Neural cell (in vitro differentiated cells): ENCODE measurements at regions not wholly inside any gene's neighbourhood (a gene's known extent, or its start where the extent isn't known, plus 50 kb on each side); places are given as distances from the start of the nearest gene placed in this dataset.

Experiments used
- H2AFZ ChIP-seq: fragments of 200-600, 300-800 bp; sonication (generic), shearing (Covaris generic); 2 replicates; pipeline ENCODE4 v1.6.0; 2014; ENCODE audit warnings: low read depth, mild to moderate bottlenecking, antibody characterized with exemption, low read length, moderate library complexity
- H3F3A ChIP-seq: fragments of 200-600 bp; shearing (Covaris generic); 2 replicates; pipeline ENCODE4 v1.6.1; 2016; ENCODE audit warnings: mild to moderate bottlenecking, moderate library complexity, mixed read lengths, antibody characterized with exemption, low read length; ENCODE audit not compliant: insufficient read depth, poor library complexity, severe bottlenecking
- H3K27ac ChIP-seq: fragments of 200-600, 300-800 bp; sonication (generic), shearing (Covaris generic); 2 replicates; pipeline ENCODE4 v1.5.1; 2014; ENCODE audit warnings: mild to moderate bottlenecking, low read length, moderate library complexity
- H3K27me3 ChIP-seq: fragments of 300-800, 200-600 bp; sonication (generic), shearing (Covaris generic); 2 replicates; pipeline ENCODE4 v1.6.0; 2014; ENCODE audit warnings: mild to moderate bottlenecking, low read depth, low read length, moderate library complexity; ENCODE audit not compliant: insufficient read depth
- H3K36me3 ChIP-seq: fragments of 300-800, 200-600 bp; sonication (generic), shearing (Covaris generic); 2 replicates; pipeline ENCODE4 v1.5.1; 2014; ENCODE audit warnings: mild to moderate bottlenecking, antibody characterized with exemption, low read length, moderate library complexity; ENCODE audit not compliant: insufficient read depth
- H3K4me2 ChIP-seq: fragments of 300-800, 200-600 bp; sonication (generic), shearing (Covaris generic); 2 replicates; pipeline ENCODE4 v1.6.0; 2014; ENCODE audit warnings: mild to moderate bottlenecking, low read length
- H3K4me3 ChIP-seq: fragments of 300-800, 200-600 bp; sonication (generic), shearing (Covaris generic); 2 replicates; pipeline ENCODE4 v1.5.1; 2014; ENCODE audit warnings: mild to moderate bottlenecking, low read length, moderate library complexity
- H3K79me2 ChIP-seq: fragments of 200-600 bp; shearing (Covaris generic); replicated peaks from 2 replicates; pipeline ENCODE4 v1.6.0; 2014; ENCODE audit warnings: mild to moderate bottlenecking, low read length, moderate library complexity; ENCODE audit not compliant: insufficient read depth
- H3K9ac ChIP-seq: fragments of 300-800, 200-600 bp; sonication (generic), shearing (Covaris generic); 2 replicates; pipeline ENCODE4 v1.6.1; 2016; ENCODE audit warnings: mild to moderate bottlenecking, low read length, mixed read lengths
- H3K9me2 ChIP-seq: fragments of 200-600 bp; shearing (Covaris generic); 2 replicates; pipeline ENCODE4 v1.6.1; 2016; ENCODE audit warnings: mild to moderate bottlenecking, low read length, mixed read lengths; ENCODE audit not compliant: insufficient read depth
- H3K9me3 ChIP-seq: fragments of 200-600, 300-800 bp; sonication (generic), shearing (Covaris generic); 2 replicates; pipeline ENCODE4 v1.6.1; 2016; ENCODE audit warnings: mild to moderate bottlenecking, mixed run types, low read length, moderate library complexity, mixed read lengths
- H4K20me1 ChIP-seq: fragments of 200-600 bp; shearing (Covaris generic); 2 replicates; pipeline ENCODE4 v1.6.1; 2016; ENCODE audit warnings: mild to moderate bottlenecking, mixed run types; ENCODE audit not compliant: insufficient read depth
- EP300 ChIP-seq: fragments of 450-650 bp; conservative IDR thresholded peaks from 2 replicates; pipeline ENCODE4 v1.6.1; 2014; ENCODE audit warnings: antibody characterized with exemption, mild to moderate bottlenecking, moderate library complexity; ENCODE audit not compliant: poor library complexity, severe bottlenecking
- EZH2 ChIP-seq: fragments of 200-600, 300-800 bp; shearing (Covaris generic), sonication (generic); IDR thresholded peaks from 2 replicates; pipeline ENCODE4 v1.6.1; 2014; ENCODE audit warnings: antibody characterized with exemption, low read length, borderline replicate concordance, mild to moderate bottlenecking; ENCODE audit not compliant: insufficient read depth, poor library complexity, severe bottlenecking
- MXI1 ChIP-seq: fragments of 450-650 bp; conservative IDR thresholded peaks from 2 replicates; pipeline ENCODE4 v1.6.1; 2014; ENCODE audit warnings: antibody characterized with exemption, mild to moderate bottlenecking; ENCODE audit not compliant: poor library complexity, severe bottlenecking
- POLR2AphosphoS5 ChIP-seq: IDR thresholded peaks from 2 replicates; pipeline ENCODE4 v1.6.1; 2012
- RAD21 ChIP-seq: fragments of 450-650 bp; conservative IDR thresholded peaks from 2 replicates; pipeline ENCODE4 v1.6.1; 2014; ENCODE audit warnings: antibody characterized with exemption, mild to moderate bottlenecking, moderate library complexity
- SMC3 ChIP-seq: fragments of 450-650 bp; conservative IDR thresholded peaks from 2 replicates; pipeline ENCODE4 v1.6.1; 2014; ENCODE audit warnings: antibody characterized with exemption, mild to moderate bottlenecking, moderate library complexity; ENCODE audit not compliant: poor library complexity
- TAF1 ChIP-seq: IDR thresholded peaks from 2 replicates; pipeline ENCODE4 v1.6.1; 2012; ENCODE audit warnings: low read depth
- TF ChIP-seq, protein P1 (sequence below): fragments of 450-650 bp; IDR thresholded peaks from 2 replicates; pipeline ENCODE4 v1.5.1; 2014; ENCODE audit warnings: antibody characterized with exemption, mild to moderate bottlenecking, moderate library complexity; ENCODE audit not compliant: poor library complexity, severe bottlenecking
- TF ChIP-seq, protein P2 (sequence below): IDR thresholded peaks from 2 replicates; pipeline ENCODE4 v1.6.1; 2012; ENCODE audit warnings: borderline replicate concordance

DNA sequence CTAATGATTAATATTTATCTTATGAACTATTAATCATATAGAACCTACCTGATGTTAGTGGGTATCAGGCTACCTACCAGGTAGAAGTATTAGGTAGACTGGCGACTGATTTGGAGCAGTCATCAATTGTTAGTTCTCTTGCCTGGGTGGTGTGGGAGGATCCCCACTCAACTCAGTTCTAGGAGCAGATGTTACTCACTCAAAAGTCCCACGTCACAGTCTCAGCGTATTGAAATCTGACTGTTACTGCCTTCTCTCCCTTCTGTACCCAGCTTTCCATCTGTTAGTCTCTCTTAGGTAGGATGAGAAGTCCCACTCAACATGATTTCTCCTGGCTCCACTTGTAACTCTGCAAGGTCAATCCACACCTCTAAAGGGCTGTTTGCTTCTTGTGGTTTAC is 102.7 kb downstream of the OLFM4 start:
- Histone ChIP-seq H3K9me3 (no peaks in the 10 kb centered on the region), H3K4me2 (no peak overlapping the region), H3K79me2 (no peaks in the 10 kb centered on the region), H3K9me2 (no peaks in the 10 kb centered on the region), H4K20me1 (no peaks in the 10 kb centered on the region), H3K27ac (no peak overlapping the region), H3K9ac (no peak overlapping the region), H3K4me3 (no peak overlapping the region), H3K27me3 (no peaks in the 10 kb centered on the region), H2AFZ (no peak overlapping the region), H3F3A (no peaks in the 10 kb centered on the region), H3K36me3 (no peaks in the 10 kb centered on the region)
- TF ChIP-seq POLR2AphosphoS5, result no peak

DNA sequence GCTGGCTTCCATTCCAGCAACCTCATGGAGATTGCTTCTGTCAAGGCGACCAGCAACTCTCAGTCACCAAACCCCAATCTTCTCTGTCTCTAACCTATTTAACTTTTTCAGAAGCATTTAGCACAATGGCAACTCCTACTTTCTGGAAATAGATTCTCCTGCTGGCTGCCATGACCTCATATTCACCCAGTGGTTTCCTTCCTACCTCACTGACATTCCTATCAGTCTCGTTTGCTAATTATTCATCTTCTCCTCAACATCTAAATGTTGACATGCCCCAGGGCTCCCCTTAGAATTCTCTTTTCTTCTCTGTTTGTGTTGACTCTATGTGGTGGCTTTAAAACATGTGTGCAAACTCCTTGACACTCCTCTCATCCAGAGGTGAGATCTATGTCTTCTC is 106.7 kb downstream of the OLFM4 start:
- Histone ChIP-seq H3K9ac (no peak overlapping the region), H3K9me2 (no peaks in the 10 kb centered on the region), H3K9me3 (no peaks in the 10 kb centered on the region), H3K4me2 (no peak overlapping the region), H3K27ac (no peak overlapping the region), H3K27me3 (no peaks in the 10 kb centered on the region), H2AFZ (no peak overlapping the region), H3K36me3 (no peaks in the 10 kb centered on the region), H3F3A (no peaks in the 10 kb centered on the region), H3K79me2 (no peaks in the 10 kb centered on the region), H3K4me3 (no peak overlapping the region), H4K20me1 (no peaks in the 10 kb centered on the region)
- TF ChIP-seq POLR2AphosphoS5 (no peak), EZH2 (no peak), RAD21 (no peak), SMC3 (no peak), TAF1 (no peak), EP300 (no peak), MXI1 (no peak)
- TF ChIP-seq, protein P1, sequence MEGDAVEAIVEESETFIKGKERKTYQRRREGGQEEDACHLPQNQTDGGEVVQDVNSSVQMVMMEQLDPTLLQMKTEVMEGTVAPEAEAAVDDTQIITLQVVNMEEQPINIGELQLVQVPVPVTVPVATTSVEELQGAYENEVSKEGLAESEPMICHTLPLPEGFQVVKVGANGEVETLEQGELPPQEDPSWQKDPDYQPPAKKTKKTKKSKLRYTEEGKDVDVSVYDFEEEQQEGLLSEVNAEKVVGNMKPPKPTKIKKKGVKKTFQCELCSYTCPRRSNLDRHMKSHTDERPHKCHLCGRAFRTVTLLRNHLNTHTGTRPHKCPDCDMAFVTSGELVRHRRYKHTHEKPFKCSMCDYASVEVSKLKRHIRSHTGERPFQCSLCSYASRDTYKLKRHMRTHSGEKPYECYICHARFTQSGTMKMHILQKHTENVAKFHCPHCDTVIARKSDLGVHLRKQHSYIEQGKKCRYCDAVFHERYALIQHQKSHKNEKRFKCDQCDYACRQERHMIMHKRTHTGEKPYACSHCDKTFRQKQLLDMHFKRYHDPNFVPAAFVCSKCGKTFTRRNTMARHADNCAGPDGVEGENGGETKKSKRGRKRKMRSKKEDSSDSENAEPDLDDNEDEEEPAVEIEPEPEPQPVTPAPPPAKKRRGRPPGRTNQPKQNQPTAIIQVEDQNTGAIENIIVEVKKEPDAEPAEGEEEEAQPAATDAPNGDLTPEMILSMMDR, result no peak
- TF ChIP-seq, protein P2, sequence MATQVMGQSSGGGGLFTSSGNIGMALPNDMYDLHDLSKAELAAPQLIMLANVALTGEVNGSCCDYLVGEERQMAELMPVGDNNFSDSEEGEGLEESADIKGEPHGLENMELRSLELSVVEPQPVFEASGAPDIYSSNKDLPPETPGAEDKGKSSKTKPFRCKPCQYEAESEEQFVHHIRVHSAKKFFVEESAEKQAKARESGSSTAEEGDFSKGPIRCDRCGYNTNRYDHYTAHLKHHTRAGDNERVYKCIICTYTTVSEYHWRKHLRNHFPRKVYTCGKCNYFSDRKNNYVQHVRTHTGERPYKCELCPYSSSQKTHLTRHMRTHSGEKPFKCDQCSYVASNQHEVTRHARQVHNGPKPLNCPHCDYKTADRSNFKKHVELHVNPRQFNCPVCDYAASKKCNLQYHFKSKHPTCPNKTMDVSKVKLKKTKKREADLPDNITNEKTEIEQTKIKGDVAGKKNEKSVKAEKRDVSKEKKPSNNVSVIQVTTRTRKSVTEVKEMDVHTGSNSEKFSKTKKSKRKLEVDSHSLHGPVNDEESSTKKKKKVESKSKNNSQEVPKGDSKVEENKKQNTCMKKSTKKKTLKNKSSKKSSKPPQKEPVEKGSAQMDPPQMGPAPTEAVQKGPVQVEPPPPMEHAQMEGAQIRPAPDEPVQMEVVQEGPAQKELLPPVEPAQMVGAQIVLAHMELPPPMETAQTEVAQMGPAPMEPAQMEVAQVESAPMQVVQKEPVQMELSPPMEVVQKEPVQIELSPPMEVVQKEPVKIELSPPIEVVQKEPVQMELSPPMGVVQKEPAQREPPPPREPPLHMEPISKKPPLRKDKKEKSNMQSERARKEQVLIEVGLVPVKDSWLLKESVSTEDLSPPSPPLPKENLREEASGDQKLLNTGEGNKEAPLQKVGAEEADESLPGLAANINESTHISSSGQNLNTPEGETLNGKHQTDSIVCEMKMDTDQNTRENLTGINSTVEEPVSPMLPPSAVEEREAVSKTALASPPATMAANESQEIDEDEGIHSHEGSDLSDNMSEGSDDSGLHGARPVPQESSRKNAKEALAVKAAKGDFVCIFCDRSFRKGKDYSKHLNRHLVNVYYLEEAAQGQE, result no peak
